ENCODE measurements at regions not wholly inside any gene's neighbourhood (a gene's known extent, or its start where the extent isn't known, plus 50 kb on each side); places are given as distances from the start of the nearest gene placed in this dataset.

DNA sequence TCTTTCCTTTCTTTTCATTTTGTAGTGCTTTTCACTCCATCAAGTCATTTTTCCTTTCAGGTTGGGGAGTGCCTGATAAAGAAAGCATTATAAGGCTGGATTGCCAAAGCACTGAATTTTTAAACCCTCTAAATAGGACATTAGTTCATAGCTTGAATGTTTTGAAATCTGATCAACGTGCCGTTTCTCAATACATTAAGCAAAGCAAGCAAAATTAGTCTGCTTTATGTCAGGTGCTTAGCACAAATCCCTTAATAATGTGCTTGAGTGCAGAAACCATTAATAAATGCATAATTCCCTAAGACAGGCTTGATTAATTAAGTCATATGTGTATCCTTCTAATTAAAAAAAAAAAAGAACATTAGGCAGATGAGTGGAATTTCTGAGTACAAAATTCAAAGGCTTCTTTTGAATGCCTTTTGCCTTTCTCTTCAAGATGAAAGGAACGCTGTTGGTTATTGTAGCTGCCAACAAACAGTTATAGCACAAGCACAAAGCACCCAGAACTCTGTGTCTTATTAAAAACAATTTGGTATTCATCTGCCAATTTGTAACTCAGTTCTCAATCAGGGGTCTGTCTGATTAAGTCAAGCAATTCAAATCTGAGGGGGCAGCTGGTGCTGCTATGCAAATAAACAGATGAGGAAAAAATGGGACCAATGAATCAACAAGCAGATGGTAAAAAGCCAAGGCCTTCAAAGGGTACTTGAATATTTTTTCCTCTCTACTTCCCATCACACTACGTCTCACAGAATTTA lies 233.7 kb downstream of the TLE1 start (continued):
- TF ChIP-seq, protein P1, sequence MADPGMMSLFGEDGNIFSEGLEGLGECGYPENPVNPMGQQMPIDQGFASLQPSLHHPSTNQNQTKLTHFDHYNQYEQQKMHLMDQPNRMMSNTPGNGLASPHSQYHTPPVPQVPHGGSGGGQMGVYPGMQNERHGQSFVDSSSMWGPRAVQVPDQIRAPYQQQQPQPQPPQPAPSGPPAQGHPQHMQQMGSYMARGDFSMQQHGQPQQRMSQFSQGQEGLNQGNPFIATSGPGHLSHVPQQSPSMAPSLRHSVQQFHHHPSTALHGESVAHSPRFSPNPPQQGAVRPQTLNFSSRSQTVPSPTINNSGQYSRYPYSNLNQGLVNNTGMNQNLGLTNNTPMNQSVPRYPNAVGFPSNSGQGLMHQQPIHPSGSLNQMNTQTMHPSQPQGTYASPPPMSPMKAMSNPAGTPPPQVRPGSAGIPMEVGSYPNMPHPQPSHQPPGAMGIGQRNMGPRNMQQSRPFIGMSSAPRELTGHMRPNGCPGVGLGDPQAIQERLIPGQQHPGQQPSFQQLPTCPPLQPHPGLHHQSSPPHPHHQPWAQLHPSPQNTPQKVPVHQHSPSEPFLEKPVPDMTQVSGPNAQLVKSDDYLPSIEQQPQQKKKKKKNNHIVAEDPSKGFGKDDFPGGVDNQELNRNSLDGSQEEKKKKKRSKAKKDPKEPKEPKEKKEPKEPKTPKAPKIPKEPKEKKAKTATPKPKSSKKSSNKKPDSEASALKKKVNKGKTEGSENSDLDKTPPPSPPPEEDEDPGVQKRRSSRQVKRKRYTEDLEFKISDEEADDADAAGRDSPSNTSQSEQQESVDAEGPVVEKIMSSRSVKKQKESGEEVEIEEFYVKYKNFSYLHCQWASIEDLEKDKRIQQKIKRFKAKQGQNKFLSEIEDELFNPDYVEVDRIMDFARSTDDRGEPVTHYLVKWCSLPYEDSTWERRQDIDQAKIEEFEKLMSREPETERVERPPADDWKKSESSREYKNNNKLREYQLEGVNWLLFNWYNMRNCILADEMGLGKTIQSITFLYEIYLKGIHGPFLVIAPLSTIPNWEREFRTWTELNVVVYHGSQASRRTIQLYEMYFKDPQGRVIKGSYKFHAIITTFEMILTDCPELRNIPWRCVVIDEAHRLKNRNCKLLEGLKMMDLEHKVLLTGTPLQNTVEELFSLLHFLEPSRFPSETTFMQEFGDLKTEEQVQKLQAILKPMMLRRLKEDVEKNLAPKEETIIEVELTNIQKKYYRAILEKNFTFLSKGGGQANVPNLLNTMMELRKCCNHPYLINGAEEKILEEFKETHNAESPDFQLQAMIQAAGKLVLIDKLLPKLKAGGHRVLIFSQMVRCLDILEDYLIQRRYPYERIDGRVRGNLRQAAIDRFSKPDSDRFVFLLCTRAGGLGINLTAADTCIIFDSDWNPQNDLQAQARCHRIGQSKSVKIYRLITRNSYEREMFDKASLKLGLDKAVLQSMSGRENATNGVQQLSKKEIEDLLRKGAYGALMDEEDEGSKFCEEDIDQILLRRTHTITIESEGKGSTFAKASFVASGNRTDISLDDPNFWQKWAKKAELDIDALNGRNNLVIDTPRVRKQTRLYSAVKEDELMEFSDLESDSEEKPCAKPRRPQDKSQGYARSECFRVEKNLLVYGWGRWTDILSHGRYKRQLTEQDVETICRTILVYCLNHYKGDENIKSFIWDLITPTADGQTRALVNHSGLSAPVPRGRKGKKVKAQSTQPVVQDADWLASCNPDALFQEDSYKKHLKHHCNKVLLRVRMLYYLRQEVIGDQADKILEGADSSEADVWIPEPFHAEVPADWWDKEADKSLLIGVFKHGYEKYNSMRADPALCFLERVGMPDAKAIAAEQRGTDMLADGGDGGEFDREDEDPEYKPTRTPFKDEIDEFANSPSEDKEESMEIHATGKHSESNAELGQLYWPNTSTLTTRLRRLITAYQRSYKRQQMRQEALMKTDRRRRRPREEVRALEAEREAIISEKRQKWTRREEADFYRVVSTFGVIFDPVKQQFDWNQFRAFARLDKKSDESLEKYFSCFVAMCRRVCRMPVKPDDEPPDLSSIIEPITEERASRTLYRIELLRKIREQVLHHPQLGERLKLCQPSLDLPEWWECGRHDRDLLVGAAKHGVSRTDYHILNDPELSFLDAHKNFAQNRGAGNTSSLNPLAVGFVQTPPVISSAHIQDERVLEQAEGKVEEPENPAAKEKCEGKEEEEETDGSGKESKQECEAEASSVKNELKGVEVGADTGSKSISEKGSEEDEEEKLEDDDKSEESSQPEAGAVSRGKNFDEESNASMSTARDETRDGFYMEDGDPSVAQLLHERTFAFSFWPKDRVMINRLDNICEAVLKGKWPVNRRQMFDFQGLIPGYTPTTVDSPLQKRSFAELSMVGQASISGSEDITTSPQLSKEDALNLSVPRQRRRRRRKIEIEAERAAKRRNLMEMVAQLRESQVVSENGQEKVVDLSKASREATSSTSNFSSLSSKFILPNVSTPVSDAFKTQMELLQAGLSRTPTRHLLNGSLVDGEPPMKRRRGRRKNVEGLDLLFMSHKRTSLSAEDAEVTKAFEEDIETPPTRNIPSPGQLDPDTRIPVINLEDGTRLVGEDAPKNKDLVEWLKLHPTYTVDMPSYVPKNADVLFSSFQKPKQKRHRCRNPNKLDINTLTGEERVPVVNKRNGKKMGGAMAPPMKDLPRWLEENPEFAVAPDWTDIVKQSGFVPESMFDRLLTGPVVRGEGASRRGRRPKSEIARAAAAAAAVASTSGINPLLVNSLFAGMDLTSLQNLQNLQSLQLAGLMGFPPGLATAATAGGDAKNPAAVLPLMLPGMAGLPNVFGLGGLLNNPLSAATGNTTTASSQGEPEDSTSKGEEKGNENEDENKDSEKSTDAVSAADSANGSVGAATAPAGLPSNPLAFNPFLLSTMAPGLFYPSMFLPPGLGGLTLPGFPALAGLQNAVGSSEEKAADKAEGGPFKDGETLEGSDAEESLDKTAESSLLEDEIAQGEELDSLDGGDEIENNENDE (IDR thresholded peaks at IDR 0.05; ENCODE audit: insufficient replicate concordance, low read length) = no peak
- no peak for TF ChIP-seq NRF1 (IDR thresholded peaks at IDR 0.05; ENCODE audit: low read depth, low read length)
- TF ChIP-seq, protein P2, sequence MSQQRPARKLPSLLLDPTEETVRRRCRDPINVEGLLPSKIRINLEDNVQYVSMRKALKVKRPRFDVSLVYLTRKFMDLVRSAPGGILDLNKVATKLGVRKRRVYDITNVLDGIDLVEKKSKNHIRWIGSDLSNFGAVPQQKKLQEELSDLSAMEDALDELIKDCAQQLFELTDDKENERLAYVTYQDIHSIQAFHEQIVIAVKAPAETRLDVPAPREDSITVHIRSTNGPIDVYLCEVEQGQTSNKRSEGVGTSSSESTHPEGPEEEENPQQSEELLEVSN (IDR thresholded peaks at IDR 0.05) = no peak
- TF ChIP-seq SIRT6 (IDR thresholded peaks at IDR 0.05; ENCODE audit: low read length) = no peak
- TF ChIP-seq POLR2A (IDR thresholded peaks at IDR 0.05; ENCODE audit: control extremely low read depth in 1 of 2, low read depth in 2 of 2, low read length in 2 of 2) = no peak
- TF ChIP-seq RNF2 (IDR thresholded peaks at IDR 0.05; ENCODE audit: borderline replicate concordance, low read depth, low read length, missing control alignments, poor library complexity, severe bottlenecking) = no peak
